ENCODE measurements at regions not wholly inside any gene's neighbourhood (a gene's known extent, or its start where the extent isn't known, plus 50 kb on each side); places are given as distances from the start of the nearest gene placed in this dataset.

GRCh38 chr5:139738193-139739149, 57.1 kb upstream of the PSD2 start:
- WGBS (ENCODE audit: extremely low coverage, insufficient read length, low lambda C conversion rate): no CpG with 5 or more reads among the region's 15 CpGs
- Histone ChIP-seq H2BK120ac (ENCODE audit: low read depth, low read length, poor library complexity, severe bottlenecking) (no peak overlapping the region), H2BK15ac (ENCODE audit: low read depth, low read length) (no peak overlapping the region), H3K27ac (ENCODE audit: insufficient read length, low read depth, low read length) (no peak overlapping the region), H3K79me1 (ENCODE audit: insufficient read depth, low read depth, low read length, poor library complexity, severe bottlenecking) (no peaks in the 10 kb centered on the region), H4K91ac (ENCODE audit: insufficient read length, low read depth, low read length) (no peak overlapping the region), H3K9ac (ENCODE audit: extremely low read depth, insufficient read length, low read length) (no peak overlapping the region), H3K4me1 (ENCODE audit: insufficient read depth, low read length) (peaks cover 3% of the 10 kb centered on the region; the same call in 1 of the 2 replicates), H3K56ac (ENCODE audit: insufficient read length, low read depth, low read length) (no peak overlapping the region), H2BK20ac (ENCODE audit: low read depth, low read length, poor library complexity, severe bottlenecking) (no peak overlapping the region), H3K4ac (ENCODE audit: low read depth, low read length) (no peak overlapping the region), H4K8ac (replicated peaks; ENCODE audit: insufficient read length, low read depth, low read length) (no peak overlapping the region), H3K79me2 (ENCODE audit: insufficient read depth, low read length) (no peaks in the 10 kb centered on the region), H3K23me2 (ENCODE audit: insufficient read length, low read depth, low read length, poor library complexity, severe bottlenecking) (no peaks in the 10 kb centered on the region), H3T11ph (ENCODE audit: low read length) (no peak overlapping the region), H3K27me3 (ENCODE audit: insufficient read depth, low read length) (no peaks in the 10 kb centered on the region), H4K20me1 (ENCODE audit: control insufficient read depth, insufficient read depth, insufficient read length) (no peaks in the 10 kb centered on the region), H2AFZ (ENCODE audit: low read length) (no peak overlapping the region), H4K5ac (ENCODE audit: insufficient read length, low read depth, low read length) (no peak overlapping the region), H3K4me2 (ENCODE audit: insufficient read depth, insufficient read length, low read length) (no peak overlapping the region), H2BK5ac (ENCODE audit: insufficient read length, low read length) (no peak overlapping the region), H3K9me3 (ENCODE audit: control insufficient read depth, low read depth, low read length) (no peaks in the 10 kb centered on the region), H2AK5ac (ENCODE audit: insufficient read length, low read length) (no peak overlapping the region), H3K18ac (ENCODE audit: insufficient read length, low read depth, low read length) (no peak overlapping the region), H3K14ac (ENCODE audit: insufficient read depth, low read length) (peak overlapping the region; percentile 0; the same call in 1 of the 2 replicates), H2BK12ac (ENCODE audit: insufficient read length, low read depth, low read length) (no peak overlapping the region), H3K23ac (ENCODE audit: insufficient read length, low read depth, low read length) (no peak overlapping the region)
- no peak overlapping the region; a peak in 1 of 5 replicates for H3K4me3 Mint-ChIP-seq
- H3K27ac Mint-ChIP-seq: peak overlapping the region in 2 of 3 experiments; percentile 8; a peak in 2 of 7 replicates
- peaks cover 42 to 43% of the 10 kb centered on the region in 2 experiments for H3K4me1 Mint-ChIP-seq
- H3K27me3 Mint-ChIP-seq (ENCODE audit: low read depth): peaks cover 21% of the 10 kb centered on the region
- DNase-seq: no peak
- TF ChIP-seq CTCF (conservative IDR thresholded peaks at IDR 0.05): no peak
- H3K9me3 Mint-ChIP-seq: no peaks in the 10 kb centered on the region
- no peaks in the 10 kb centered on the region; a peak in 1 of 7 replicates for H3K36me3 Mint-ChIP-seq (ENCODE audit: insufficient read depth in 1 of 3, low read depth in 3 of 3)
